Right lobe of liver (tissue), 4 donors: ENCODE measurements at regions not wholly inside any gene's neighbourhood (a gene's known extent, or its start where the extent isn't known, plus 50 kb on each side); places are given as distances from the start of the nearest gene placed in this dataset.

Experiments used
- POLR2A ChIP-seq: fragments of 450-650 bp; IDR thresholded peaks from one replicate; pipeline ENCODE4 v1.6.1; 2017; ENCODE audit warnings: antibody characterized with exemption, mild to moderate bottlenecking
- TF ChIP-seq, protein P1 (sequence below), 4 donors: fragments of 200-600 bp in 3 of 4; fragments of 450-650 bp in 1 of 4; IDR thresholded peaks; one replicate each; pipeline versions ENCODE4 v1.5.1 to v1.8.0; 2016 to 2022; ENCODE audit warnings: antibody characterized with exemption in 4 of 4, mild to moderate bottlenecking in 2 of 4
- donor health status: DM: no; HTN: no; CAD: no.
- donor health status: DM: no; HTN: no; CAD: no.
- donor health status: DM: no; HTN: yes; CAD: no.

DNA sequence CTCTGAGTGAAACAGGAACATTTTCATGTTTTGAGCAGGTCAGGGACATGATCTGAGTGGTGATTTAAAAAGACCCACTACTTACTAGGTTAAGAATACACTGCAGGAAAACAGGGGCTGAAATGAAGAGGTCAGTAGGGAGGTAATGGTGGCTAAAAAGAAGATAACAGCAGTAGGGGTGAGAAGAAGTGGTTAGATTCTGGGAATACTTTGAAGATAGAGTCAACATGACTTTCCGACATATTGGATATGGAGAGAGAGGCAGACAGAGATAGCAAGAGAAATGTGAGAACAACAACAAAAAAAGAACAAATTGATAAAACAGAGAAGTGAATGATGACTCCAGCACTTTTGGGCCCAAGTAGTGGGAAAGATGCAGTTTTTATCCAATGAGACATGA, 168.0 kb downstream of the ALX1 start:
- TF ChIP-seq, protein P1, sequence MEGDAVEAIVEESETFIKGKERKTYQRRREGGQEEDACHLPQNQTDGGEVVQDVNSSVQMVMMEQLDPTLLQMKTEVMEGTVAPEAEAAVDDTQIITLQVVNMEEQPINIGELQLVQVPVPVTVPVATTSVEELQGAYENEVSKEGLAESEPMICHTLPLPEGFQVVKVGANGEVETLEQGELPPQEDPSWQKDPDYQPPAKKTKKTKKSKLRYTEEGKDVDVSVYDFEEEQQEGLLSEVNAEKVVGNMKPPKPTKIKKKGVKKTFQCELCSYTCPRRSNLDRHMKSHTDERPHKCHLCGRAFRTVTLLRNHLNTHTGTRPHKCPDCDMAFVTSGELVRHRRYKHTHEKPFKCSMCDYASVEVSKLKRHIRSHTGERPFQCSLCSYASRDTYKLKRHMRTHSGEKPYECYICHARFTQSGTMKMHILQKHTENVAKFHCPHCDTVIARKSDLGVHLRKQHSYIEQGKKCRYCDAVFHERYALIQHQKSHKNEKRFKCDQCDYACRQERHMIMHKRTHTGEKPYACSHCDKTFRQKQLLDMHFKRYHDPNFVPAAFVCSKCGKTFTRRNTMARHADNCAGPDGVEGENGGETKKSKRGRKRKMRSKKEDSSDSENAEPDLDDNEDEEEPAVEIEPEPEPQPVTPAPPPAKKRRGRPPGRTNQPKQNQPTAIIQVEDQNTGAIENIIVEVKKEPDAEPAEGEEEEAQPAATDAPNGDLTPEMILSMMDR (IDR thresholded peaks at IDR 0.05) = no peak
- no peak for TF ChIP-seq POLR2A
